ENCODE measurements at regions not wholly inside any gene's neighbourhood (a gene's known extent, or its start where the extent isn't known, plus 50 kb on each side); places are given as distances from the start of the nearest gene placed in this dataset.
"Not testable (repeated sequence)": the region's sequence is repeated elsewhere in the genome, so short reads cannot be mapped to it uniquely, and the experiment has no call there.

DNA sequence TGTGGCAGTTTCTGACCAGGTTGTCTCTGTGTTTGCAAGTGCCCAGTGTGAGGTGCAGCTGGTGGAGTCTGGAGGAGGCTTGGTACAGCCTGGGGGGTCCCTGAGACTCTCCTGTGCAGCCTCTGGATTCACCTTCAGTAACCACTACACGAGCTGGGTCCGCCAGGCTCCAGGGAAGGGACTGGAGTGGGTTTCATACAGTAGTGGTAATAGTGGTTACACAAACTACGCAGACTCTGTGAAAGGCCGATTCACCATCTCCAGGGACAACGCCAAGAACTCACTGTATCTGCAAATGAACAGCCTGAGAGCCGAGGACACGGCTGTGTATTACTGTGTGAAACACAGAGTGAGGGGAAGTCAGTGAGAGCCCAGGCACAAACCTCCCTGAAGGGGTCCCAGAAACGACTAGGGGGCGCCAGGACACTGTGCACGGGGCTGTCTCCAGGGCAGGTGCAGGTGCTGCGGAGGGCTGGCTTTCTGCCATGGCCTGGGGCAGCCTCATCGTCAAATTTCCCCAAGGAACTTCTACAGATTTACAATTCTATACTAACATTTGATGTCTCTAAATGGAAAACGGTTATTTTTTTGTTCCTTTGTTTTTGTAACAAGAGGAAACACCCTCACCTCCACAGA lies 187.0 kb upstream of the TP53TG3D start:
- H3K36me3 ChIP-seq (ENCODE audit: insufficient read depth, low read length); H3K4me3 ChIP-seq; DNase-seq (ENCODE audit: low read depth, low spot score); H3K9ac ChIP-seq (ENCODE audit: insufficient read length); H3K9me3 ChIP-seq (ENCODE audit: low read depth, low read length); H3K27ac ChIP-seq: not testable (repeated sequence)

- H3K9ac ChIP-seq (ENCODE audit: insufficient read length); H3K4me3 ChIP-seq; H3K9me3 ChIP-seq (ENCODE audit: low read depth, low read length); H3K27ac ChIP-seq; H3K36me3 ChIP-seq (ENCODE audit: insufficient read depth, low read length); DNase-seq (ENCODE audit: low read depth, low spot score): not testable (repeated sequence)
Observed at GRCh38 chr16:32071586-32071985, 181.5 kb upstream of the TP53TG3D start.

DNA sequence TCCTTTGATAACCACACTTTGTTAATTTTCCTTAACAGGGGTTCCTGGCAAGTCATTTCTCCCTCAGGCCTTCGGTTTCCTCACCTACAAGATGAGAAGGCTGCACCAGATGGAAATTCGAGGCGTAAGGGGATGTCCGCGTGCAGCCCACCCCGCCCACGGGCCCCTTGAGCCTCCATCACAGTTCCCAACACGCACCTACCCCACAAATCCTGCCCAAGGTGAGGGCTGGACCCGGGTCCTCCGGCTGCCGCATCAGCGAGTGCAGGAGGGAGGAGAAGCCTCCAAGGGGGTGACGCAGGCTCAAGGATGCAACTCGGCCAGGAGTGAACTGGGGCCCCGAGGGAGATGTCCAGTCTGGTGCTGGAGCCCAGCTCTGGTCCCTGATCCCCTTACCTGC lies 169.2 kb upstream of the TP53TG3D start:
- not testable (repeated sequence) for H3K4me3 ChIP-seq; H3K9me3 ChIP-seq (ENCODE audit: low read depth, low read length); H3K36me3 ChIP-seq (ENCODE audit: insufficient read depth, low read length); H3K9ac ChIP-seq (ENCODE audit: insufficient read length); H3K27ac ChIP-seq; DNase-seq (ENCODE audit: low read depth, low spot score)

GRCh38 chr16:32084656-32085401 lies 168.3 kb upstream of the TP53TG3D start:
- DNase-seq (ENCODE audit: low read depth, low spot score); H3K27ac ChIP-seq; H3K9me3 ChIP-seq (ENCODE audit: low read depth, low read length); H3K9ac ChIP-seq (ENCODE audit: insufficient read length); H3K4me3 ChIP-seq; H3K36me3 ChIP-seq (ENCODE audit: insufficient read depth, low read length): not testable (repeated sequence)

- H3K4me3 ChIP-seq; DNase-seq (ENCODE audit: low read depth, low spot score): not testable (repeated sequence)
Observed at GRCh38 chr16:32085438-32086141, 167.5 kb upstream of the TP53TG3D start.

DNA sequence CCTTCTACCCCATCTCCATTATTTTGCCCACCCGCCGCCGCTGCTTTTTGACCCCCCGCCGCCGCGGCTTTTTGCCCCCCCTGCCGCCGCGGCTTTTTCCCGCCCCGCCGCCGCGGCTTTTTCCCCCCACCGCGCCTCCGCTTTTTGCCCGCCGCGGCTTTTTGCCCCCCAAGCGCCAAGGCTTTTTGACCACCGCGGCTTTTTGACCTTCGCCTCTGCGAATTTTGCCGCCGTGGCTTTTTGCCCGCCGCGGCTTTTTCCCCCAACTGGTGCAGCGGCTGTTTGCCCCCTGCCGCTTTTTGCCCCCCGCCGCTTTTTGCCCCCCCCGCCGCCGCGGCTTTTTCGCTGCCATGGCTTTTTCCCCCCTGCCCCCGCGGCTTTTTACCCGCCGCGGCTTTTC lies 137.5 kb upstream of the TP53TG3D start:
- not testable (repeated sequence) for H3K36me3 ChIP-seq (ENCODE audit: insufficient read depth, low read length); H3K9me3 ChIP-seq (ENCODE audit: low read depth, low read length); H3K9ac ChIP-seq (ENCODE audit: insufficient read length); H3K27ac ChIP-seq; H3K4me3 ChIP-seq; DNase-seq (ENCODE audit: low read depth, low spot score)

More at GRCh38 chr16:32085438-32086141, 167.5 kb upstream of the TP53TG3D start:
- H3K9me3 ChIP-seq (ENCODE audit: low read depth, low read length); H3K27ac ChIP-seq; H3K36me3 ChIP-seq (ENCODE audit: insufficient read depth, low read length); H3K9ac ChIP-seq (ENCODE audit: insufficient read length): not testable (repeated sequence)

GRCh38 chr16:32116080-32116479 lies 137.0 kb upstream of the TP53TG3D start:
- DNase-seq (ENCODE audit: low read depth, low spot score) = no peak
- H3K27ac ChIP-seq = no peak overlapping the region
- H3K9me3 ChIP-seq (ENCODE audit: low read depth, low read length) = no peaks in the 10 kb centered on the region
- H3K9ac ChIP-seq (ENCODE audit: insufficient read length) = no peak overlapping the region
- H3K36me3 ChIP-seq (ENCODE audit: insufficient read depth, low read length) = no peaks in the 10 kb centered on the region
- TF ChIP-seq POLR2AphosphoS5 (IDR thresholded peaks at IDR 0.05; ENCODE audit: borderline replicate concordance, low read depth, low read length) (no peak), FOXP2 (optimal IDR thresholded peaks at IDR 0.05; ENCODE audit: control extremely low read depth, extremely low read length, insufficient read depth) (no peak), EZH2 (IDR thresholded peaks at IDR 0.05) (no peak)
- H3K4me3 ChIP-seq = peak overlapping the region; percentile 53

DNA sequence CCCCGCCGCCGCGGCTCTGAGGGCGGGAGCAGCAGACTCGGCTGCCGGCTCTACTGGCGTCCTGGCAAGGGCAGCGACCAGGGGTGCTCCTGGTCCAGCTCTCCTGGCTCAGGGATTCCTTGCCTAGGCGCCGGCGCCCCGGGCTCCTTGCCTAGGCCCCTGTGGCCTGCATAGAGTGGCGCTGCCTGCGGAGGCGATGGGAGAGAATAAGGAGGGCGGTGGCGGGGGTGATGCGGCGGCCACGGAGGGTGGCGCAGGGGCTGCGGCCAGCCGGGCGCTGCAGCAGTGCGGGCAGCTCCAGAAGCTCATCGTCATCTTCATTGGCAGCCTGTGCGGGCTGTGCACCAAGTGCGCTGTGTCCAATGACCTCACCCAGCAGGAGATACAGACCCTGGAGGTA lies 136.6 kb upstream of the TP53TG3D start:
- H3K9me3 ChIP-seq (ENCODE audit: low read depth, low read length); DNase-seq (ENCODE audit: low read depth, low spot score); H3K36me3 ChIP-seq (ENCODE audit: insufficient read depth, low read length); H3K4me3 ChIP-seq; H3K27ac ChIP-seq; H3K9ac ChIP-seq (ENCODE audit: insufficient read length): not testable (repeated sequence)

- DNase-seq (ENCODE audit: low read depth, low spot score); H3K27ac ChIP-seq; H3K4me3 ChIP-seq; H3K9ac ChIP-seq (ENCODE audit: insufficient read length); H3K9me3 ChIP-seq (ENCODE audit: low read depth, low read length); H3K36me3 ChIP-seq (ENCODE audit: insufficient read depth, low read length): not testable (repeated sequence)
Observed at GRCh38 chr16:32120372-32120771, 132.7 kb upstream of the TP53TG3D start.

- not testable (repeated sequence) for H3K4me3 ChIP-seq; H3K9me3 ChIP-seq (ENCODE audit: low read depth, low read length); H3K9ac ChIP-seq (ENCODE audit: insufficient read length); H3K27ac ChIP-seq; DNase-seq (ENCODE audit: low read depth, low spot score); H3K36me3 ChIP-seq (ENCODE audit: insufficient read depth, low read length)
Observed at GRCh38 chr16:32120779-32121178, 132.3 kb upstream of the TP53TG3D start.

DNA sequence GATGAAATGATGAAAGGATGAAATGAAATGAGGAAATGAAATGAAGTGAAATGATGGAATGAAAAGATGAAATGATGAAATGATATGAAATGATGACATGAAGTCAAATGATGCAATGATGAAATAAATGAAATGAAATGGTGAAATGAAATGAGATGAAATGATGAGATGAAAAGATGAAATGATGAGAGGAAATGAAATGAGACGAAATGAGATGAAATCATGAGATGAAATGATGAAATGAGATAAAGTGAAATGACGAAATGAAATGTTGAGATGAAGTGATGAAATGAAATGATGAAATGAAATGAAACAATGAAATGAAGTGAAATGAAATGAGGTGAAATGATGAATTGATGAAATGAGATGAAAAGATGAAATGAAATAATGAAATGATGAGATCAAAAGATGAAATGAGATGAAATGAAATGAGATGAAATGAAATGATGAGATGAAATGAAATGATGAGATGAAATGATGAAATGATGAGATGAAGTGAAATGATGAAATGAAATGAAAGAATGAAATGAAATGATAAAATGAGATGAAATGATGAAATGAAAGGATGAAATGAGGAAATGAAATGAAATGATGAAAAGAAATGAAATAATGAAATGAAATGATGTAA lies 131.7 kb upstream of the TP53TG3D start:
- DNase-seq (ENCODE audit: low read depth, low spot score); H3K9ac ChIP-seq (ENCODE audit: insufficient read length); H3K4me3 ChIP-seq; H3K27ac ChIP-seq; H3K9me3 ChIP-seq (ENCODE audit: low read depth, low read length); H3K36me3 ChIP-seq (ENCODE audit: insufficient read depth, low read length): not testable (repeated sequence)

DNA sequence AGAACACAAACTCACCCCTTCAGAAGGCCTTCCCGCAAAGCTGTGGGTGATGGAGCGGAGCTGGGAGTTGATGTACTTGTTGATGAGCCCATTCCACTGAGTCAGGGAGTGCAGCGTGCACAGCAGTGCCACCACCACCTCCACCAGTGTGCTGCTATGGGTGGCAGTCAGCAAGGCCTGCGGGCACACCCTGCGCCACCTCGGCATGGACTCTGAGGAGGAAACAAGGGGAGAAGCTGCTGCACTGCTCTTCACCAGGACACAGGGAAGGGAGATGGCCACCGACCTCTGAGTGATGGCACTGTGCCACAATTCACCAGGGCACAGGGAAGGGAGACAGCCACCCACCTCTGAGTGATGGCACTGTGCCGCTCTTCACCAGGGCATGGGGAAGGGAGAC lies 100.7 kb upstream of the TP53TG3D start:
- not testable (repeated sequence) for H3K4me3 ChIP-seq; H3K36me3 ChIP-seq (ENCODE audit: insufficient read depth, low read length); H3K27ac ChIP-seq; H3K9me3 ChIP-seq (ENCODE audit: low read depth, low read length); H3K9ac ChIP-seq (ENCODE audit: insufficient read length); DNase-seq (ENCODE audit: low read depth, low spot score)

DNA sequence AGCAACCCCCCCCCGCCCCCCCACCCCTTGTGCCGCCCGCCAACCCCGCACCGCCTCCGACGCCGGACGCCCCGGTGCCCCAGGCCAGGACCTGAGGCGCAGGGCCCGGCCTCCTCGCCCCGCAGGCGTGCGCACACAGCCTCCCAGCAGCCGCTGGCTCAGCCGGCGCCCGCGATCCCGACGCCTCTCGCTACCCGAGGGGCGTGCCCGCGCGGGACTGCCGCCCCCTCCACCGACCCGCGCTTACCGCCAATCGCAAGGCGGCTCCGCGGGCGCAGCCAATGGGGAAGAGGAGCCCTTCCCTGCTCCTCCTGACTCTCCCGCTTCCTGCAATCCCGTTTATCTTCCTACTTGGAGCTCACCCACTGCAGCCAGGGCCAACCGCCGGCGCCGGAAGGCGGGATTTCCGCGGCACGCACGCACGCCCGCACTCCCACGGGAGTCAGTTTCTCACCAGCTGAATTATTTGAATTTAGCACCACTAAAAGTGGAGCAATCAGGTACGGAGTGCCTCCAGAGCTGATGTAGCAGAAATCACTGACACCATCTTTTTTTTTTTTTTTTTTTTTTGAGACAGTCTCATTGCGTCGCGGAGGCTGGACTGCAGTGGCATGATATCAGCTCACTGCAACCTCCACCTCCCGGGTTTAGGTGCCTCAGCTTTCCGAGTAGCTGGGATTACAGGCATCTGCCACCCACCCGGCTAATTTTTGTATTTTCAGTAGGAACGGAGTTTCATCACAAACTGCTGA lies 65.0 kb upstream of the TP53TG3D start:
- not testable (repeated sequence) for H3K4me3 ChIP-seq; DNase-seq (ENCODE audit: low read depth, low spot score)

More for the DNA sequence above, 65.0 kb upstream of the TP53TG3D start:
- not testable (repeated sequence) for H3K9me3 ChIP-seq (ENCODE audit: low read depth, low read length); H3K36me3 ChIP-seq (ENCODE audit: insufficient read depth, low read length); H3K9ac ChIP-seq (ENCODE audit: insufficient read length); H3K27ac ChIP-seq

All from SK-N-MC (cell line).